HG03064 (cell line): ENCODE measurements at regions not wholly inside any gene's neighbourhood (a gene's known extent, or its start where the extent isn't known, plus 50 kb on each side); places are given as distances from the start of the nearest gene placed in this dataset.

Experiments used
- ATAC-seq: cut with Tn5 transposase; IDR thresholded peaks from one replicate; pipeline ENCODE4 v1.9.1; 2021; ENCODE audit warnings: low read depth; ENCODE audit not compliant: unreplicated experiment

GRCh38 chr3:157752956-157753786, 250.0 kb upstream of the VEPH1 start:
- no peak for ATAC-seq

GRCh38 chr3:157752554-157752953, 249.3 kb upstream of the VEPH1 start:
- ATAC-seq, result no peak

- no peak for ATAC-seq
Measured at GRCh38 chr3:157751386-157751785, 248.2 kb upstream of the VEPH1 start.

- ATAC-seq, result no peak
Measured at GRCh38 chr3:157746391-157746790, 243.2 kb upstream of the VEPH1 start.

GRCh38 chr3:157741607-157742006, 238.4 kb upstream of the VEPH1 start:
- no peak for ATAC-seq

GRCh38 chr3:157738441-157738840, 235.2 kb upstream of the VEPH1 start:
- no peak for ATAC-seq

- no peak for ATAC-seq
Measured at GRCh38 chr3:157718800-157719199, 215.6 kb upstream of the VEPH1 start.

GRCh38 chr3:157713101-157713500, 209.9 kb upstream of the VEPH1 start:
- ATAC-seq, result no peak

- no peak for ATAC-seq
Measured at GRCh38 chr3:157705258-157705657, 202.0 kb upstream of the VEPH1 start.

GRCh38 chr3:157700405-157700804, 197.2 kb upstream of the VEPH1 start:
- ATAC-seq, result no peak

GRCh38 chr3:157695586-157695985, 192.4 kb upstream of the VEPH1 start:
- ATAC-seq, result no peak

- ATAC-seq, result no peak
Measured at GRCh38 chr3:157695103-157695502, 191.9 kb upstream of the VEPH1 start.

- ATAC-seq, result no peak
Measured at GRCh38 chr3:157693762-157694161, 190.5 kb upstream of the VEPH1 start.

GRCh38 chr3:157692468-157692867, 189.3 kb upstream of the VEPH1 start:
- no peak for ATAC-seq

- ATAC-seq, result no peak
Measured at GRCh38 chr3:157683668-157684067, 180.5 kb upstream of the VEPH1 start.

- no peak for ATAC-seq
Measured at GRCh38 chr3:157672061-157672460, 168.8 kb upstream of the VEPH1 start.

GRCh38 chr3:157671656-157672055, 168.4 kb upstream of the VEPH1 start:
- ATAC-seq, result no peak

GRCh38 chr3:157669416-157669815, 166.2 kb upstream of the VEPH1 start:
- ATAC-seq, result no peak

GRCh38 chr3:157667493-157667892, 164.3 kb upstream of the VEPH1 start:
- ATAC-seq, result no peak

- no peak for ATAC-seq
Measured at GRCh38 chr3:157662171-157662570, 159.0 kb upstream of the VEPH1 start.

- no peak for ATAC-seq
Measured at GRCh38 chr3:157660847-157661246, 157.6 kb upstream of the VEPH1 start.

- ATAC-seq, result no peak
Measured at GRCh38 chr3:157652366-157652765, 149.2 kb upstream of the VEPH1 start.

- ATAC-seq, result no peak
Measured at GRCh38 chr3:157650699-157651098, 147.5 kb upstream of the VEPH1 start.
